ENCODE measurements at regions not wholly inside any gene's neighbourhood (a gene's known extent, or its start where the extent isn't known, plus 50 kb on each side); places are given as distances from the start of the nearest gene placed in this dataset.

DNA sequence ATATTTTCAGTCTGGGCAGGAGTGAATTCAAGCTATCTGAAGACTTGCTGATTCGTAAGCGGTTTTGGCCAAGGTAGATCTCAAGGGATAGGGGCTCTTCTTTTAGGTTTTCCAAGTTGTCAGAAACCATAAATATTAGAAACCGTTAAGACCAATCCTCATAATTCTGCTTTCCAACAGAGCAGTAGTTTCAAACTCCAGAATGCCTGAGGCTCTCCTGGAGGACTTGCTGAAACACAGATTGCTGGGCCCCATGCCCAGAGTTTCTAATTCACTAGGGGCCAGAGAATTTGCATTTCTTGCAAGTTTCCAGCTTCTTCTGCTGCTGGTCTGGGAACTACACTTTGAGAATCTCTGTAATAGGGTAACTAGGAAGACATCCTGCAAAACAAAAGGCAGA is 1855.7 kb upstream of the CELF4 start:
- Histone ChIP-seq H3K4me2 (ENCODE audit: insufficient read depth, low read length) (no peak overlapping the region), H3K4me1 (ENCODE audit: control insufficient read depth, extremely low read depth, insufficient read depth, low read length) (no peaks in the 10 kb centered on the region), H3K9me3 (replicated peaks; ENCODE audit: control insufficient read depth, insufficient read depth, low read length) (no peaks in the 10 kb centered on the region), H3K79me2 (ENCODE audit: control insufficient read depth, insufficient read depth, low read length) (no peaks in the 10 kb centered on the region), H3K27me3 (ENCODE audit: control insufficient read depth in 2 of 2, insufficient read depth in 2 of 2, low read length in 2 of 2) (no peaks in the 10 kb centered on the region), H3K9me1 (replicated peaks; ENCODE audit: control insufficient read depth, extremely low read depth, insufficient read depth, low read length) (no peaks in the 10 kb centered on the region), H4K20me1 (replicated peaks; ENCODE audit: control insufficient read depth, extremely low read depth, insufficient read depth, low read length) (no peaks in the 10 kb centered on the region), H3K4me3 (replicated peaks in 1 of 3; ENCODE audit: insufficient read depth in 1 of 3, low read depth in 1 of 3, low read length in 3 of 3) (no peak overlapping the region), H3K9ac (replicated peaks; ENCODE audit: extremely low read depth, insufficient read depth, low read length) (no peak overlapping the region), H2AFZ (ENCODE audit: low read depth, low read length) (no peak overlapping the region), H3K27ac (ENCODE audit: insufficient read depth, low read depth, low read length) (no peak overlapping the region), H3K36me3 (ENCODE audit: control insufficient read depth in 2 of 2, extremely low read depth in 1 of 2, insufficient read depth in 2 of 2, low read length in 2 of 2) (no peaks in the 10 kb centered on the region)
- DNase-seq (ENCODE audit: low read depth, low spot score) = no peak
- no TSS peak for BruUV-seq (replicated peaks)
- ChIA-PET CTCF (interaction anchor here (0.9 to 1.8 kb wide), 2 partner anchors 10 to 17 kb away, joined by 3 read pairs; no protein-coding TSS in a partner anchor), POLR2A (no interaction called here)
- TF ChIP-seq GATA2 (IDR thresholded peaks at IDR 0.05; ENCODE audit: insufficient read depth, insufficient read length, low read depth, low read length) = no peak
- no peak for TF ChIP-seq FOS (IDR thresholded peaks at IDR 0.05; ENCODE audit: borderline replicate concordance, insufficient read depth, low read length)
- intact Hi-C loops (cut with micrococcal nuclease) (no loop called here), dilution Hi-C loops (cut with MboI; ENCODE audit: extremely low pct_ligation_motif_present, low sequenced_read_pairs) (no loop called here)
- FAIRE-seq = no peak

DNA sequence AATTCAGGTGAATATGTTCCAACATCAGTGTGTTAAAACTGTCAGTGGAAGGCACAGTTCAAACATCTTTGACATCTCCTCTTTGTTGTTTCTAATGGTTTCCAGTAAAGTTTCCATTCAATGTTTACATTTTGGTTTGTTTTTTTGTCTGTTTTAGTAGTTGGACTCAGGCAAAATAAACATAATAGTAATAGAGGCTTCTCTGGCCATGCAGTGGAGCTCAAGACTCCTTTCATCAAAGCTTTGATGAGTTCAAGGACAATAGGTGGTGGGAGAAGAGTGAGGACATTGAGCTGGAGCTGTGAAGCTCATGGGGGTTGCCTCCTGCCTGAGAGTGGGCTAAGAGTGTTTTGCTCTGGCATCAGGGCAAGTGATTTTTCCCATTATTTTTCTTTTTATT is 1853.7 kb upstream of the CELF4 start:
- H3K9me1 ChIP-seq (replicated peaks; ENCODE audit: control insufficient read depth, extremely low read depth, insufficient read depth, low read length) = no peaks in the 10 kb centered on the region
- CTCF ChIA-PET = no interaction called here
- no TSS peak for BruUV-seq (replicated peaks)
- no peak overlapping the region for H3K27ac ChIP-seq (ENCODE audit: insufficient read depth, low read depth, low read length)
- H3K4me1 ChIP-seq (ENCODE audit: control insufficient read depth, extremely low read depth, insufficient read depth, low read length) = peaks cover 5% of the 10 kb centered on the region
- no peak overlapping the region for H3K4me2 ChIP-seq (ENCODE audit: insufficient read depth, low read length)
- H3K9me3 ChIP-seq (replicated peaks; ENCODE audit: control insufficient read depth, insufficient read depth, low read length) = no peaks in the 10 kb centered on the region
- H4K20me1 ChIP-seq (replicated peaks; ENCODE audit: control insufficient read depth, extremely low read depth, insufficient read depth, low read length) = no peaks in the 10 kb centered on the region
- POLR2A ChIA-PET = no interaction called here
- FAIRE-seq (no peak), DNase-seq (ENCODE audit: low read depth, low spot score) (no peak)
- TF ChIP-seq MYC (IDR thresholded peaks at IDR 0.05; ENCODE audit: low read depth, low read length) = no peak
- no peak for TF ChIP-seq GATA2 (IDR thresholded peaks at IDR 0.05; ENCODE audit: insufficient read depth, insufficient read length, low read depth, low read length)
- H3K4me3 ChIP-seq (replicated peaks in 1 of 3; ENCODE audit: insufficient read depth in 1 of 3, low read depth in 1 of 3, low read length in 3 of 3) = no peak overlapping the region
- no peaks in the 10 kb centered on the region for H3K79me2 ChIP-seq (ENCODE audit: control insufficient read depth, insufficient read depth, low read length)
- H3K36me3 ChIP-seq (ENCODE audit: control insufficient read depth in 2 of 2, extremely low read depth in 1 of 2, insufficient read depth in 2 of 2, low read length in 2 of 2) = no peaks in the 10 kb centered on the region
- dilution Hi-C loops (cut with MboI; ENCODE audit: extremely low pct_ligation_motif_present, low sequenced_read_pairs) = no loop called here
- H2AFZ ChIP-seq (ENCODE audit: low read depth, low read length) = no peak overlapping the region
- no peaks in the 10 kb centered on the region for H3K27me3 ChIP-seq (ENCODE audit: control insufficient read depth in 2 of 2, insufficient read depth in 2 of 2, low read length in 2 of 2)
- intact Hi-C loops (cut with micrococcal nuclease) = no loop called here
- no peak overlapping the region for H3K9ac ChIP-seq (replicated peaks; ENCODE audit: extremely low read depth, insufficient read depth, low read length)

All from endothelial cell of umbilical vein (primary cell).